ENCODE measurements at regions not wholly inside any gene's neighbourhood (a gene's known extent, or its start where the extent isn't known, plus 50 kb on each side); places are given as distances from the start of the nearest gene placed in this dataset.

GRCh38 chr4:38241541-38241940, 281.3 kb downstream of the PTTG2 start:
- H3K27me3 ChIP-seq (ENCODE audit: insufficient read depth, low read length), result no peaks in the 10 kb centered on the region
- no peaks in the 10 kb centered on the region for H3K9me3 ChIP-seq (ENCODE audit: low read depth, low read length)
- no peaks in the 10 kb centered on the region for H3K4me1 ChIP-seq (ENCODE audit: insufficient read depth, low read length)
- no peak overlapping the region for H3K4me3 ChIP-seq (ENCODE audit: low read length)

DNA sequence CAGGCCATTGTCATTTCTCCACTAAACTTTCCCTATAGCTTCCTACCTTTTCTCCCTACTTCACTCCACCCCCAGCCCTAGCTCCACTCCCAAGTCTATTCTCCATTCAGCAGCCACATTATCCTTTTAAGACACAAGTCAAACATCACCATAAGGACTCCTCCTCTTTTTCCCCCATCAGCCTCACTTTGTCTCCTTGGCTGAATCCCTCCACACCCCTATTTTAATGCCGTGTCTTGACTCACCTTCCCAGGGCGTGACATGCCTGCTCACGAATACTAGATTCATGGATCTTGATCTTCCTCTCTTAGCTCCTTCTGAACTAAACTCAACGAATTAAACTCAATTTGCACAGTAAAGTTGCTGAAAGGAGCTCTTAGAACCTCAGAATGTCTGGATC, 281.9 kb downstream of the PTTG2 start:
- H3K4me1 ChIP-seq (ENCODE audit: insufficient read depth, low read length), result no peaks in the 10 kb centered on the region
- no peaks in the 10 kb centered on the region for H3K27me3 ChIP-seq (ENCODE audit: insufficient read depth, low read length)
- no peaks in the 10 kb centered on the region for H3K9me3 ChIP-seq (ENCODE audit: low read depth, low read length)
- H3K4me3 ChIP-seq (ENCODE audit: low read length), result no peak overlapping the region

GRCh38 chr4:38242822-38243387, 282.7 kb downstream of the PTTG2 start:
- Histone ChIP-seq H3K4me3 (ENCODE audit: low read length) (no peak overlapping the region), H3K4me1 (ENCODE audit: insufficient read depth, low read length) (no peaks in the 10 kb centered on the region), H3K9me3 (ENCODE audit: low read depth, low read length) (no peaks in the 10 kb centered on the region), H3K27me3 (ENCODE audit: insufficient read depth, low read length) (no peaks in the 10 kb centered on the region)

DNA sequence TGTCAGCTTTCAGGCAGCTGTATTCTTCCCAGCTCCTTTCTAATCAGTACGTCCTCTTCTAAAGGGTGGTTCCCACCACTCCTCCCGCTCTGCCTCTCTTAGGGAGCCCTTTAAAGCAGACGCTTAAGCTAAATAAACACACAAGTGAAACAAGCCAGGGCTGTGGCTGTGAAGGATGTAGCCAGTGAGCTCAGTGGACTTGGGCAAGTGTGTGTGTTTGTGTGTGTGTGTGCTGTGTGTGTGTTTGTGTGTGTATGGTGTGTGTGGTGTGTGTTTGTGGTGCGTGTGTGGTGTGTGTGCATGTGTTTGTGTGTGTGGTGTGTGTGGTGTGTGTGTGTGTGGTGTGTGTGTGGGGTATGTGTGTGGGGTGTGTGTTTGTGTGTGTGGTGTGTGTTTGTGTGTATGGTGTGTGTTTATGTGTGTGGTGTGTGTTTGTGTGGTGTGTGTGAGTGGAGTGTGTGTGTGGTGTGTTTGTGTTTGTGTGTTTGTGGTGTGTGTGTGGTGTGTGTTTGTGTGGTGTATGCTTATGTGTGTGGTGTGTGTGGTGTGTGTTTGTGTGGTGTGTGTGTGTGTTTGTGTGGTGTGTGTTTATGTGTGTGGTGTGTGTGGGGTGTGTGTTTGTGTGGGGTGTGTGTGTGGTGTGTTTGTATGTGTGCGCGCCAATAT, 283.3 kb downstream of the PTTG2 start:
- Histone ChIP-seq H3K4me3 (ENCODE audit: low read length) (no peak overlapping the region), H3K9me3 (ENCODE audit: low read depth, low read length) (no peaks in the 10 kb centered on the region), H3K4me1 (ENCODE audit: insufficient read depth, low read length) (no peaks in the 10 kb centered on the region), H3K27me3 (ENCODE audit: insufficient read depth, low read length) (no peaks in the 10 kb centered on the region)

DNA sequence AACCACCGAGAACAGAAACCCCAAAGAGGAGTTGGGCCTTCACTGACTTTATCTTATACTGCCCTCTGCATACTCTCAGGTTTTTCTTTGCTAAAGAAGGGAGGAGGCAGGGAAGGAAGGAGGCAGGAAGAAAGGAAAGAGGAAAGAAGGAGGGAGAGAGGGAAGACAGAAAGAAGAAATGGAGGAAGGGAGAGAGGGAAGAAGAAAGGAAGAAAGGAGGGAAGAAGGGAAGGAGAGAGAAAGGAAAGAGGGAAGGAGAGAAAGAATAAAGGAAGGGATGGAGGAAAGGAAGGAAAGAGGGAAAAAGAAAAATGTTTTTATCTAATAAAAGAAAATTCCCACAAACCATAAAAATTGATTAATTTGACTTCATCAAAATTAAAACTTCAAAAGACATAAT, 294.6 kb downstream of the PTTG2 start:
- Histone ChIP-seq H3K4me1 (ENCODE audit: insufficient read depth, low read length) (no peaks in the 10 kb centered on the region), H3K4me3 (ENCODE audit: low read length) (no peak overlapping the region), H3K27me3 (ENCODE audit: insufficient read depth, low read length) (peaks cover 5% of the 10 kb centered on the region), H3K9me3 (ENCODE audit: low read depth, low read length) (peaks cover 19% of the 10 kb centered on the region)

- Histone ChIP-seq H3K9me3 (ENCODE audit: low read depth, low read length) (peaks cover 13% of the 10 kb centered on the region), H3K4me3 (ENCODE audit: low read length) (no peak overlapping the region), H3K4me1 (ENCODE audit: insufficient read depth, low read length) (no peaks in the 10 kb centered on the region), H3K27me3 (ENCODE audit: insufficient read depth, low read length) (peaks cover 5% of the 10 kb centered on the region)
Observed at GRCh38 chr4:38255572-38255971, 295.4 kb downstream of the PTTG2 start.

DNA sequence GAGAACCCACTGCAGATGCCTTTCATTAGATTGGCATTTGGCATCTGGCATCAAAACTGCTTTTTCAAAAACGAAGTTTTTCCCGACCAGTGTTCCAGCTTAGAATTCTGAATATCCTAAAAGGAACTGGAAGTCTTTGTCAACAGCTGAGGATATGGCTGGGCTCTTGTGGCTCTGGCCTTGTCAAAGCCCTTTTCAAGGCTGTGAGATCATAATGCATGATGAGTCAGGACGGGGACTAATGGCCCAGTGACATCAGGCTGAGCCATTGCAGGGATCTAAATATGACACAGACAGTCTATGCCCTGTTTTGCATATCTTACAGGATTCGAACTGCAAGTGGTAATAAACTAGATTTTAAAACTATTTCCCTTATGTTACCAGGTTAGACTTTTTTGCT, 306.4 kb downstream of the PTTG2 start:
- no peaks in the 10 kb centered on the region for H3K9me3 ChIP-seq (ENCODE audit: low read depth, low read length)
- no peak overlapping the region for H3K4me3 ChIP-seq (ENCODE audit: low read length)
- no peaks in the 10 kb centered on the region for H3K27me3 ChIP-seq (ENCODE audit: insufficient read depth, low read length)
- H3K4me1 ChIP-seq (ENCODE audit: insufficient read depth, low read length), result no peaks in the 10 kb centered on the region

DNA sequence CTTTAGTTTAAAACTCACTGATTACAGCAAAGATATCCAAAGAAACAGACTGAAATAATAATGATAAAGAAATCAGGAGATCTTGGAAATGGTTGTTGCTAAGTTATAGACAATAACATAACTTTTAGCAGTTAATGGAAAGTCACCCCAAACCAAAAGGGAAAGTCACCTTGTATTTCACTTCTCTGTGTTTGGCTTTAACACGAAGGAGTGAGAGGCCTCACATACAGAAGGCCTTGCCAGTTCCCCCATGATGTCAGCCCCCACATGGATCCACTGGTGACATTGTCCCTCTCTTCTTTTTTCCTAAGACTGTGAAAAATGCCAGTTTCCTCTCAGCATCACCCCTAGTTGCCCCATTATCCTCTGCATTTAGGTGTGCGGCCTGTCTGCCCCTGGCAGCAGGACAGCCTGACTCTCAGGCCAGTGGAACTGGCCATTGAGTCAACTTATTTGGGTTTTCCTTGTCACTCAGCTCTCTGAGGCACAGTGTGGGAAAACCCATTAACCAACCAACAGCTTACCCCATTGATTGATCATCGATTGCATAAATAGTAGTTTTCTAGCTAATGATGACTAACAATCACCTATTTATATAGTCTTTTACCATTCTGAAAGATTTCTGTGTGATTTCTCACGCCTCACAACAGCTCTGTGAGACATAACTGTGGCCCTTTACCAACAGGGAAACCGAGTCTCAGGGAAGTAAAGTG, 308.1 kb downstream of the PTTG2 start:
- Histone ChIP-seq H3K27me3 (ENCODE audit: insufficient read depth, low read length) (no peaks in the 10 kb centered on the region), H3K4me1 (ENCODE audit: insufficient read depth, low read length) (no peaks in the 10 kb centered on the region), H3K4me3 (ENCODE audit: low read length) (no peak overlapping the region), H3K9me3 (ENCODE audit: low read depth, low read length) (no peaks in the 10 kb centered on the region)

DNA sequence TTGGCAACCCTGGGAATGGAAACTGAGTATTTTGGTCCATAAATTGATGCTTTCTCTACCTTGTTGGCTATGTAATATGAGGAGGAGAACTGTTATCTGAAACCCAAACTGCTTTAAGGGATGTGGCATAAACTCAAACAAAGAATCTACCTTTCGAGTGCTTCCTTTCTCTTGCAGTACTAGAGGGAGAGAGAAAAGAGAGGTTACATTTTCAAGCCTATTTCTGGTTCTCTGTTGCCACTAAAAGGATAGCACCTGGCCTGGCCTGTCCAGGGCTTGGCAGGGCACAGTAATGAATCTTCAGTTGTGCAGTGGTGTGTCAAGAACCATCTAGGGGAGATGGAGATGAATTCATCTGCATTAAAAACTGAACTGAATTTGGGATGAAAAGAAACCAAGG, 308.6 kb downstream of the PTTG2 start:
- Histone ChIP-seq H3K4me3 (ENCODE audit: low read length) (no peak overlapping the region), H3K9me3 (ENCODE audit: low read depth, low read length) (no peaks in the 10 kb centered on the region), H3K4me1 (ENCODE audit: insufficient read depth, low read length) (no peaks in the 10 kb centered on the region)

GRCh38 chr4:38273407-38273806, 313.2 kb downstream of the PTTG2 start:
- Histone ChIP-seq H3K4me3 (ENCODE audit: low read length) (no peak overlapping the region), H3K27me3 (ENCODE audit: insufficient read depth, low read length) (no peaks in the 10 kb centered on the region), H3K9me3 (ENCODE audit: low read depth, low read length) (no peaks in the 10 kb centered on the region), H3K4me1 (ENCODE audit: insufficient read depth, low read length) (no peaks in the 10 kb centered on the region)

More for the DNA sequence above, 308.6 kb downstream of the PTTG2 start:
- H3K27me3 ChIP-seq (ENCODE audit: insufficient read depth, low read length), result no peaks in the 10 kb centered on the region

DNA sequence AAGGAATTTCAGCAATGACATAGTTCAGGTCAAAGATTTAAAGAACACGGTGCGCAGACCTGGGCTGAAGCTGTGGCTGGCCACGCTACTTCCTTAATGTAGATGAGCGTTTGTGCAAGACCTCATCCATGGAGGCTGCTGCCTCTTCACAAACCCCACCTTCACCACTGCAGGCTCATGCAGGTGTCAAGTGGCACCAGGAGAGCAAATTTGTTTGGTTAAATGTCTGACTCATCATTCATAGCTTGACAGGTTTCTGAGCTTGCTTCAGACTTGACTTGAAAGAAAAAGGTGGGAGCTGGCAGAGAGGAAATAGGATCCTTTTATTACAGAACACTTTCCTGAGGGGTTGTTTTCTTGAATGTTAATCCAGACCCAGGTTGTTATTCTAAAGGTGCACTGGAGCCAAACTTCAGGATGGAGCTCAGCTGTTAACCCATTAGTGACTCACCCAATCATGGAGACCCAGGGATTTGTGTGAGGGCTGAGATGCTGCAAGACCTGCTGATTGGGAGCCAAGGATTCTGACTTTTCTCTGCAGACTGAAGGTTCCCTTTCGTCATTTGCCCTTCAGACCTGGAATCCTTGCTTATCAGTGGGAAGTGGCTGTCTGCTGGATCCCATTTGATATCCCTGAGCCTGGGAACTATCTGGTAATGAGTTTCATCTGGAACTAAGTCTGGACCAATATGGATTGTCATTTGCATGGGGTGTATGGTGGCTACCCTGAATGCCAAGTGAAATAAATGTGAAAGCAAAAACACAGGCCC, 315.3 kb downstream of the PTTG2 start:
- Histone ChIP-seq H3K4me3 (ENCODE audit: low read length) (no peak overlapping the region), H3K27me3 (ENCODE audit: insufficient read depth, low read length) (no peaks in the 10 kb centered on the region), H3K4me1 (ENCODE audit: insufficient read depth, low read length) (no peaks in the 10 kb centered on the region), H3K9me3 (ENCODE audit: low read depth, low read length) (no peaks in the 10 kb centered on the region)

DNA sequence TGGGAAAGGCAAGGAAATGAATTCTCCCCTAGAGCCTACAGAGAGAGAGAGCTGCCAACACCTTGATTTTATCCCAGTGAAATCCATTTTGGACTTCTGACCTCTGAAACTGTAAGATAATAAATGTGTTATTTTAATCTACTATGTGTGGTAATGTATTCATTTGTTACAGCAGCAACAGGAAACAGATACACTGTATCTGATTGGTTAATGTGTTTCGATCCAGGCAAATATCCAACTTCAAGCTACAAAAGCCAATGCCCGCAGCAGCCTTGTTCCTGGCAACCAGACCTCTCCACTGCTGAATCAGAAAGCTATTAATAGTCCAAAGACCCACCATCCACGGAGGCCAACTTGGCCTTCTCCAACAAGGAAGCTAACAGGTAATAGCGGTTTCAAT, 318.1 kb downstream of the PTTG2 start:
- H3K4me1 ChIP-seq (ENCODE audit: insufficient read depth, low read length), result no peaks in the 10 kb centered on the region
- H3K27me3 ChIP-seq (ENCODE audit: insufficient read depth, low read length), result no peaks in the 10 kb centered on the region
- H3K9me3 ChIP-seq (ENCODE audit: low read depth, low read length), result no peaks in the 10 kb centered on the region
- H3K4me3 ChIP-seq (ENCODE audit: low read length), result no peak overlapping the region

DNA sequence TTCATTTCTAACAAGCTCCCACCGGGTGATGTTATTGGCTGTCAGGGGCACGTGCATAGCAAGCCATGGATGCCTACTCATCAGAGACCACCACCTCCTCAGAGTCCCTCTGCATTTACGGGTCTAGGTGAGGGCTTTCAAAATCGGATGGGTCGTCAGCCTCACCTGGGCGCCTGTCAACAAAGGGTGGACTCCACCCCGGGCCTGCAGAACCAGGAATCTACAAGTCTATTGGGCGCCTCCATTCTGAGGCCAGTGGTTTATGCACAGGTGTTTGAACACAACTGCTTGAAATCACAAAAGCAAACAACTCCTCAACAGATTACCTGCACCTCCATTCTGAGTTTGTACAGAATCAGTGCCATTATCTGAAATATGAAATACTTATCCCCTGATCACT, 318.9 kb downstream of the PTTG2 start:
- Histone ChIP-seq H3K4me3 (ENCODE audit: low read length) (no peak overlapping the region), H3K4me1 (ENCODE audit: insufficient read depth, low read length) (no peaks in the 10 kb centered on the region), H3K9me3 (ENCODE audit: low read depth, low read length) (no peaks in the 10 kb centered on the region), H3K27me3 (ENCODE audit: insufficient read depth, low read length) (no peaks in the 10 kb centered on the region)

DNA sequence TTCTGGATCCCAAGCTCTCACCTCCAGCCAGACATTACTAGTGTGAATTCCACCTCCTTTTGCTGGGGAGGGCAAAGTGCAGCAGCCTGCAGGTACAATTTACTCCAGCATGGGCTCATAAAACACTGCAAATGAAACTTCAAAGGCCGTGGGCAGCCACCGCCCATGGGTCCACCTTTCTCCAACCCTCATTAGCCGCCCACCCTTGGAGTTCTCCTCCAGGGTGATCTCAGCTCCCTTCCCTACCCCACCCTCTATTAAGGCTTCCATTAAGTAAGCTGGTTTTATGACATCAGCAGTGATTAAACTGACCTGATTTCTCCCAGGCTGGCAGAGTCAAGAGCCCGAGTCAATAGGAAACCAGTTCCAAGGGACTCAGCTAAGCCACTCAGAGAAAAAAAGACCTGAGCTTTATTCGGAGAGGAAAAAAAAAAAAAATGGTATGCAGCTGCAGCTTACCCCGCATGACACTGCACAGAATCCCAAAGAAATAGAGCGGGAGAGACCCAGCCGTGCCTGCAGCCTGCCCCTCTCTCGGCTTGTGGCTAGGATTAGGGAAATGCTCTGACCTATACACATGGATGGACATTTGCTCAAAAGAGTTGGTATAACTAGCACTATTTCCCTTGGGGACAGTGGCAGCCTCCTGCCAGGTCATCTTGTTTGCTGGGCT, 319.6 kb downstream of the PTTG2 start:
- H3K27me3 ChIP-seq (ENCODE audit: insufficient read depth, low read length), result no peaks in the 10 kb centered on the region
- no peak overlapping the region for H3K4me3 ChIP-seq (ENCODE audit: low read length)
- H3K9me3 ChIP-seq (ENCODE audit: low read depth, low read length), result no peaks in the 10 kb centered on the region
- no peaks in the 10 kb centered on the region for H3K4me1 ChIP-seq (ENCODE audit: insufficient read depth, low read length)

DNA sequence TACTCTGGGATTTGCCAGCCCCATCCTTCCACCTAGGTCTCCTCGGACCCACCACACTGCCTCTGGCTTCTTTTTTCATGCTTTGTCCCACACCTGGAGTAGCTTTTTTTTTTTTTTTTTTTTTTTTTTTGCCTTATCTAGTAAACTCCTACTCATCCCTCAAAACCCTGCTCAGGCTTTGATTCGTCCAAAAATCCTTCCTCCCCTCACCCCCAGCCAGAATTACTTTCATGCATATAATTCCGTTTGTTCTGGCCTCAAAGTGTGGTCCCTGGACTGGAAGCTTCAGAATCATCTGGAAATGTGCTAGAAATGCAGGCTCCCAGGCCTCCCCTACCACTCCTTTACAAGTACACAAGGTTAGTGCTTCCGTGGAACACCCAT, 320.1 kb downstream of the PTTG2 start:
- no peaks in the 10 kb centered on the region for H3K4me1 ChIP-seq (ENCODE audit: insufficient read depth, low read length)
- no peaks in the 10 kb centered on the region for H3K9me3 ChIP-seq (ENCODE audit: low read depth, low read length)
- no peak overlapping the region for H3K4me3 ChIP-seq (ENCODE audit: low read length)
- no peaks in the 10 kb centered on the region for H3K27me3 ChIP-seq (ENCODE audit: insufficient read depth, low read length)
